ENCODE measurements at regions not wholly inside any gene's neighbourhood (a gene's known extent, or its start where the extent isn't known, plus 50 kb on each side); places are given as distances from the start of the nearest gene placed in this dataset.

DNA sequence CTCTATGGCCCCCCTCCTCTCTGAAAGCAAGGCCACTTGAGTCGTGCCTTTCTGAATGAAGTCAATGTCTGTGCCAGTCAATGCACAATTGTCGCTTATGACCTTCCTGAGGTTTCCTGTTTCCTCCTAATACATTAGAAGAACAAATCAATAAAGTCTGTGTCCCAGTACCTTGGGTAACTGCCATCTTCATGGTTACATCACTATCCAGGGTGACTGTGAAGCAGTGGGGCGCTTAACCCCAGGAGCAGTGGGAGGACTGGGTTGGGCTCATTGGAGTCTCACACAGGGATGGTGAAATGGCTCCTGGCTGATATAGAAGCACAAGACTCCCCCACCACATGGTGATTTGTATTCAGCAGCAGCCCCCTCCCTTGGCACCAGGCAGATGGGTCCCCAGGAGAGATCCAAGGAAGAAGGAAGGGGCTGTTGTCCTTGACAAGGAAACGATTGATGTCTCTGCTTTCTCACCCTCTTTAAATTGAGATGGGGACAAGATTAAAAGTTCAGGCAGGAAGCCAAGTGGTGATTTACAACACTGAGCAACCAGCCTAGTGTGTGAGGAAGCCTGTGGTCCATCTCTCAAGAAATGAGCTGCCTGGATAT, 261.9 kb upstream of the ZNF462 start:
- peaks cover 11 to 17% (median 14%) of the 10 kb centered on the region in 3 experiments for H3K36me3 Mint-ChIP-seq (ENCODE audit: insufficient read depth in 1 of 3, low read depth in 3 of 3)
- H3K9me3 Mint-ChIP-seq = peaks cover 15 to 16% of the 10 kb centered on the region in 2 experiments
- no peak overlapping the region for H4K91ac ChIP-seq (ENCODE audit: insufficient read length, low read depth, low read length)
- TF ChIP-seq, protein P1, sequence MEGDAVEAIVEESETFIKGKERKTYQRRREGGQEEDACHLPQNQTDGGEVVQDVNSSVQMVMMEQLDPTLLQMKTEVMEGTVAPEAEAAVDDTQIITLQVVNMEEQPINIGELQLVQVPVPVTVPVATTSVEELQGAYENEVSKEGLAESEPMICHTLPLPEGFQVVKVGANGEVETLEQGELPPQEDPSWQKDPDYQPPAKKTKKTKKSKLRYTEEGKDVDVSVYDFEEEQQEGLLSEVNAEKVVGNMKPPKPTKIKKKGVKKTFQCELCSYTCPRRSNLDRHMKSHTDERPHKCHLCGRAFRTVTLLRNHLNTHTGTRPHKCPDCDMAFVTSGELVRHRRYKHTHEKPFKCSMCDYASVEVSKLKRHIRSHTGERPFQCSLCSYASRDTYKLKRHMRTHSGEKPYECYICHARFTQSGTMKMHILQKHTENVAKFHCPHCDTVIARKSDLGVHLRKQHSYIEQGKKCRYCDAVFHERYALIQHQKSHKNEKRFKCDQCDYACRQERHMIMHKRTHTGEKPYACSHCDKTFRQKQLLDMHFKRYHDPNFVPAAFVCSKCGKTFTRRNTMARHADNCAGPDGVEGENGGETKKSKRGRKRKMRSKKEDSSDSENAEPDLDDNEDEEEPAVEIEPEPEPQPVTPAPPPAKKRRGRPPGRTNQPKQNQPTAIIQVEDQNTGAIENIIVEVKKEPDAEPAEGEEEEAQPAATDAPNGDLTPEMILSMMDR (conservative IDR thresholded peaks at IDR 0.05) = no peak
- no peak overlapping the region for H3K18ac ChIP-seq (ENCODE audit: insufficient read length, low read depth, low read length)
- H4K20me1 ChIP-seq (ENCODE audit: control insufficient read depth, insufficient read depth, insufficient read length) = no peaks in the 10 kb centered on the region
- no peak overlapping the region for H2BK120ac ChIP-seq (ENCODE audit: low read depth, low read length, poor library complexity, severe bottlenecking)
- no peaks in the 10 kb centered on the region; the same call in 1 of the 2 replicates for H3K4me1 ChIP-seq (ENCODE audit: insufficient read depth, low read length)
- no peak overlapping the region for H2BK20ac ChIP-seq (ENCODE audit: low read depth, low read length, poor library complexity, severe bottlenecking)
- no peaks in the 10 kb centered on the region for H3K23me2 ChIP-seq (ENCODE audit: insufficient read length, low read depth, low read length, poor library complexity, severe bottlenecking)
- no peak overlapping the region for H3K14ac ChIP-seq (ENCODE audit: insufficient read depth, low read length)
- H3T11ph ChIP-seq (ENCODE audit: low read length) = no peak overlapping the region
- H3K9ac ChIP-seq (ENCODE audit: extremely low read depth, insufficient read length, low read length) = no peak overlapping the region
- H3K4me1 Mint-ChIP-seq = peaks cover 4 to 7% of the 10 kb centered on the region in 2 experiments; a peak in 3 of 4 replicates
- no peak for DNase-seq
- H3K27ac Mint-ChIP-seq = no peak overlapping the region
- no peak overlapping the region for H2BK15ac ChIP-seq (ENCODE audit: low read depth, low read length)
- H3K27ac ChIP-seq (ENCODE audit: insufficient read length, low read depth, low read length) = no peak overlapping the region
- no peaks in the 10 kb centered on the region; the same call in 1 of the 2 replicates for H3K27me3 Mint-ChIP-seq (ENCODE audit: low read depth)
- no peak overlapping the region for H2BK5ac ChIP-seq (ENCODE audit: insufficient read length, low read length)
- no peaks in the 10 kb centered on the region for H3K27me3 ChIP-seq (ENCODE audit: insufficient read depth, low read length)
- no peak overlapping the region for H3K4me2 ChIP-seq (ENCODE audit: insufficient read depth, insufficient read length, low read length)
- H3K4me3 Mint-ChIP-seq = no peak overlapping the region
- H2AFZ ChIP-seq (ENCODE audit: low read length) = no peak overlapping the region
- H3K4ac ChIP-seq (ENCODE audit: low read depth, low read length) = no peak overlapping the region
- H2BK12ac ChIP-seq (ENCODE audit: insufficient read length, low read depth, low read length) = no peak overlapping the region
- H3K56ac ChIP-seq (ENCODE audit: insufficient read length, low read depth, low read length) = no peak overlapping the region
- no peak overlapping the region for H4K5ac ChIP-seq (ENCODE audit: insufficient read length, low read depth, low read length)
- H3K79me2 ChIP-seq (ENCODE audit: insufficient read depth, low read length) = no peaks in the 10 kb centered on the region
- H4K8ac ChIP-seq (replicated peaks; ENCODE audit: insufficient read length, low read depth, low read length) = no peak overlapping the region
- no peak overlapping the region for H3K23ac ChIP-seq (ENCODE audit: insufficient read length, low read depth, low read length)
- no peak overlapping the region for H2AK5ac ChIP-seq (ENCODE audit: insufficient read length, low read length)
- H3K79me1 ChIP-seq (ENCODE audit: insufficient read depth, low read depth, low read length, poor library complexity, severe bottlenecking) = no peaks in the 10 kb centered on the region
- WGBS (ENCODE audit: extremely low coverage, insufficient read length, low lambda C conversion rate) = no CpG with 5 or more reads among the region's 4 CpGs
- no peaks in the 10 kb centered on the region for H3K9me3 ChIP-seq (ENCODE audit: control insufficient read depth, low read depth, low read length)

Measured in H9 (cell line).